EL (cell line): ENCODE measurements at regions not wholly inside any gene's neighbourhood (a gene's known extent, or its start where the extent isn't known, plus 50 kb on each side); places are given as distances from the start of the nearest gene placed in this dataset.

Experiments
- DNase-seq: peaks from one replicate; pipeline ENCODE4 v3.0.0-alpha.2; 2016

GRCh38 chr11:70614034-70614681, 215.8 kb downstream of the CTTN start:
- DNase-seq: no peak

GRCh38 chr11:70615036-70615875, 216.9 kb downstream of the CTTN start:
- no peak for DNase-seq

GRCh38 chr11:70616317-70616716, 218.0 kb downstream of the CTTN start:
- DNase-seq: no peak

- no peak for DNase-seq
Measured at GRCh38 chr11:70616938-70617654, 218.8 kb downstream of the CTTN start.

GRCh38 chr11:70618431-70619101, 220.2 kb downstream of the CTTN start:
- DNase-seq: no peak

GRCh38 chr11:70619591-70619990, 221.3 kb downstream of the CTTN start:
- no peak for DNase-seq

- DNase-seq: no peak
Measured at GRCh38 chr11:70620510-70621184, 222.3 kb downstream of the CTTN start.

GRCh38 chr11:70621241-70621640, 222.9 kb downstream of the CTTN start:
- no peak for DNase-seq

GRCh38 chr11:70622091-70622490, 223.8 kb downstream of the CTTN start:
- no peak for DNase-seq

- no peak for DNase-seq
Measured at GRCh38 chr11:70623906-70624597, 225.7 kb downstream of the CTTN start.

GRCh38 chr11:70624598-70624993, 226.3 kb downstream of the CTTN start:
- no peak for DNase-seq

GRCh38 chr11:70625051-70625450, 226.7 kb downstream of the CTTN start:
- no peak for DNase-seq

GRCh38 chr11:70625582-70626518, 227.5 kb downstream of the CTTN start:
- no peak for DNase-seq

GRCh38 chr11:70627219-70627618, 228.9 kb downstream of the CTTN start:
- no peak for DNase-seq

- no peak for DNase-seq
Measured at GRCh38 chr11:70628176-70628854, 230.0 kb downstream of the CTTN start.

- no peak for DNase-seq
Measured at GRCh38 chr11:70628855-70629844, 230.8 kb downstream of the CTTN start.

GRCh38 chr11:70630068-70630467, 231.7 kb downstream of the CTTN start:
- DNase-seq: no peak

GRCh38 chr11:70630816-70631623, 232.7 kb downstream of the CTTN start:
- DNase-seq: no peak
